ENCODE measurements at regions not wholly inside any gene's neighbourhood (a gene's known extent, or its start where the extent isn't known, plus 50 kb on each side); places are given as distances from the start of the nearest gene placed in this dataset.

DNA sequence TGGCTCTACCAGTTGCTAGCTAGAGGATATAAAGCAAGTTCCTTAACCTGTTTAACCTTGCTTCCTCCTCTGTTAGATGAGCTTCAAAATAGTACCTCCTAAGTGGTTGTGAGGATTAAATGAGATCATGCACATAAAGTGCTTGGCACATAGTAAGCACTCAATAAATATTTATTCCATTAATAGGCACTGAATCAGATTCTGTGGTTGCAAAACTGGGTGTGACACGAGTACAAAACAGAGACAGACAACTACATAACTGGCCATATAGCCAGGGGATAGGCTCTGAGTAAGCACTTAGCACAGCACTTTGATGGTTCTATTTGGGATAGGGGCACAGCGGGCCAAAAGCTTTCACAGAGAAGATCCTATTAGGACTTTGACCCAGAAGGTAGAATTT, 150.3 kb downstream of the RELL1 start:
- no peak for TF ChIP-seq POLR2A (IDR thresholded peaks at IDR 0.05; ENCODE audit: extremely low read depth, insufficient read length)
- TF ChIP-seq, protein P1, sequence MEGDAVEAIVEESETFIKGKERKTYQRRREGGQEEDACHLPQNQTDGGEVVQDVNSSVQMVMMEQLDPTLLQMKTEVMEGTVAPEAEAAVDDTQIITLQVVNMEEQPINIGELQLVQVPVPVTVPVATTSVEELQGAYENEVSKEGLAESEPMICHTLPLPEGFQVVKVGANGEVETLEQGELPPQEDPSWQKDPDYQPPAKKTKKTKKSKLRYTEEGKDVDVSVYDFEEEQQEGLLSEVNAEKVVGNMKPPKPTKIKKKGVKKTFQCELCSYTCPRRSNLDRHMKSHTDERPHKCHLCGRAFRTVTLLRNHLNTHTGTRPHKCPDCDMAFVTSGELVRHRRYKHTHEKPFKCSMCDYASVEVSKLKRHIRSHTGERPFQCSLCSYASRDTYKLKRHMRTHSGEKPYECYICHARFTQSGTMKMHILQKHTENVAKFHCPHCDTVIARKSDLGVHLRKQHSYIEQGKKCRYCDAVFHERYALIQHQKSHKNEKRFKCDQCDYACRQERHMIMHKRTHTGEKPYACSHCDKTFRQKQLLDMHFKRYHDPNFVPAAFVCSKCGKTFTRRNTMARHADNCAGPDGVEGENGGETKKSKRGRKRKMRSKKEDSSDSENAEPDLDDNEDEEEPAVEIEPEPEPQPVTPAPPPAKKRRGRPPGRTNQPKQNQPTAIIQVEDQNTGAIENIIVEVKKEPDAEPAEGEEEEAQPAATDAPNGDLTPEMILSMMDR (IDR thresholded peaks at IDR 0.05; ENCODE audit: low read depth, low read length) = no peak
